ENCODE measurements at regions not wholly inside any gene's neighbourhood (a gene's known extent, or its start where the extent isn't known, plus 50 kb on each side); places are given as distances from the start of the nearest gene placed in this dataset.

DNA sequence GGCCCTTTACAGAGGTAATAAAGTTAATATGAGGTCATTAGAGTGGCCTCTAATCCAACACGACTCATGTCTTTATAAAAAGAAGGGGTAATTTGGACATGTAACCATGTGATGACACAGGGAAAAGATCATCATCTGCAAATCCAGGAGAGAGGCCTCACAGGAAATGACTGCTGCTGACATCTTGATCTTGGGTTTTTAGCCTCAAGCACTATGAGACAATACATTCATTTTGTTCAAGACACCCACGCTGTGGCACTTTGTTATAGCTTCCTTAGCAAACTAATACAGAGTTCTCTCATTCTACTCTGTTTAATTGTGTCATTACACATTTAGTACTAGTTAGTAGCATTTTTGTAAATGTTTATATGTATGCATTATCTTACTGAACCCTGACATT, 64.0 kb upstream of the RUNX1 start:
- TF ChIP-seq POLR2A (IDR thresholded peaks at IDR 0.05): no peak
- TF ChIP-seq, protein P1, sequence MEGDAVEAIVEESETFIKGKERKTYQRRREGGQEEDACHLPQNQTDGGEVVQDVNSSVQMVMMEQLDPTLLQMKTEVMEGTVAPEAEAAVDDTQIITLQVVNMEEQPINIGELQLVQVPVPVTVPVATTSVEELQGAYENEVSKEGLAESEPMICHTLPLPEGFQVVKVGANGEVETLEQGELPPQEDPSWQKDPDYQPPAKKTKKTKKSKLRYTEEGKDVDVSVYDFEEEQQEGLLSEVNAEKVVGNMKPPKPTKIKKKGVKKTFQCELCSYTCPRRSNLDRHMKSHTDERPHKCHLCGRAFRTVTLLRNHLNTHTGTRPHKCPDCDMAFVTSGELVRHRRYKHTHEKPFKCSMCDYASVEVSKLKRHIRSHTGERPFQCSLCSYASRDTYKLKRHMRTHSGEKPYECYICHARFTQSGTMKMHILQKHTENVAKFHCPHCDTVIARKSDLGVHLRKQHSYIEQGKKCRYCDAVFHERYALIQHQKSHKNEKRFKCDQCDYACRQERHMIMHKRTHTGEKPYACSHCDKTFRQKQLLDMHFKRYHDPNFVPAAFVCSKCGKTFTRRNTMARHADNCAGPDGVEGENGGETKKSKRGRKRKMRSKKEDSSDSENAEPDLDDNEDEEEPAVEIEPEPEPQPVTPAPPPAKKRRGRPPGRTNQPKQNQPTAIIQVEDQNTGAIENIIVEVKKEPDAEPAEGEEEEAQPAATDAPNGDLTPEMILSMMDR (IDR thresholded peaks at IDR 0.05): no peak
